ENCODE measurements at regions not wholly inside any gene's neighbourhood (a gene's known extent, or its start where the extent isn't known, plus 50 kb on each side); places are given as distances from the start of the nearest gene placed in this dataset.

- H3K27ac ChIP-seq (ENCODE audit: control insufficient read depth, insufficient read depth), result no peak overlapping the region
- no peak overlapping the region for H2AFZ ChIP-seq (ENCODE audit: control insufficient read depth, low read depth, low read length)
- RAD21 ChIA-PET (ENCODE audit: unreplicated experiment), result no interaction called here
- H3K9me3 ChIP-seq (replicated peaks; ENCODE audit: control insufficient read depth, insufficient read depth, low read length), result no peaks in the 10 kb centered on the region; the same call in 2 of the 3 replicates
- BruUV-seq (replicated peaks), result no TSS peak
- peak; percentile 11 for DNase-seq (ENCODE audit: low read depth, low spot score)
- intact Hi-C loops (cut with micrococcal nuclease; ENCODE audit: unreplicated experiment), result no loop called here
- peak; percentile 86 for ATAC-seq
- FAIRE-seq, result no peak
- no peaks in the 10 kb centered on the region for H3K79me2 ChIP-seq (ENCODE audit: control insufficient read depth, insufficient read depth, low read length)
- peaks cover 7% of the 10 kb centered on the region for H3K4me1 ChIP-seq (ENCODE audit: control insufficient read depth, insufficient read depth, low read length)
- no peaks in the 10 kb centered on the region for H3K27me3 ChIP-seq (replicated peaks in 1 of 2; ENCODE audit: control insufficient read depth in 2 of 2, insufficient read depth in 2 of 2, low read length in 1 of 2)
- no peak overlapping the region for H3K4me3 ChIP-seq
- SMC1A ChIA-PET (ENCODE audit: uncharacterized antibody, unreplicated experiment), result interaction anchor here (2.6 to 4.7 kb wide), 2 partner anchors 55 to 168 kb away, joined by 10 to 28 read pairs; no protein-coding TSS in a partner anchor
- no peaks in the 10 kb centered on the region for H3K36me3 ChIP-seq (ENCODE audit: control insufficient read depth in 2 of 2, insufficient read depth in 2 of 2, low read length in 1 of 2)
- no peak overlapping the region for H3K9ac ChIP-seq (ENCODE audit: control insufficient read depth, insufficient read depth, low read length)
- POLR2A ChIA-PET, result no interaction called here
- no peak overlapping the region for H3K4me2 ChIP-seq (ENCODE audit: control insufficient read depth, insufficient read depth)
- H4K20me1 ChIP-seq (ENCODE audit: control insufficient read depth, insufficient read depth), result no peaks in the 10 kb centered on the region
- in situ Hi-C loops (cut with MboI), result no loop called here
- CTCF ChIA-PET, result no interaction called here
- TF ChIP-seq RUNX3 (IDR thresholded peaks at IDR 0.05; ENCODE audit: low read length) (peak; percentile 96), IRF4 (IDR thresholded peaks at IDR 0.05; ENCODE audit: low read depth, low read length) (peak; percentile 84; the same call in 1 of the 2 replicates), CEBPB (IDR thresholded peaks at IDR 0.05; ENCODE audit: borderline replicate concordance in 1 of 2, low read depth in 2 of 2, low read length in 2 of 2) (no peak), ETV6 (conservative IDR thresholded peaks at IDR 0.05 in 1 of 2, IDR thresholded peaks at IDR 0.05 in 1 of 2; ENCODE audit: borderline replicate concordance in 1 of 2, low read depth in 1 of 2) (peak in 1 of 2 experiments; percentile 46; a peak in 2 of 4 replicates), EP300 (IDR thresholded peaks at IDR 0.05; ENCODE audit: borderline replicate concordance in 1 of 2, control insufficient read depth in 1 of 2, low read depth in 2 of 2, low read length in 2 of 2) (0 out of 4 replicates have a peak, but pooled peaks of 1 of the 2 experiments have one; percentile 18), BCL3 (IDR thresholded peaks at IDR 0.05; ENCODE audit: borderline replicate concordance, insufficient read depth, low read depth, low read length, poor library complexity, severe bottlenecking) (peak; percentile 80), USF2 (IDR thresholded peaks at IDR 0.05; ENCODE audit: borderline replicate concordance, low read depth, low read length) (no peak), EGR1 (IDR thresholded peaks at IDR 0.05; ENCODE audit: borderline replicate concordance in 1 of 2, low read depth in 2 of 2, low read length in 2 of 2) (peak in 1 of 2 experiments; percentile 72; a peak in 1 of 3 replicates), IKZF2 (IDR thresholded peaks at IDR 0.05) (peak; percentile 85 to 86), ZBED1 (IDR thresholded peaks at IDR 0.05; ENCODE audit: borderline replicate concordance) (peak; percentile 55; the same call in 1 of the 2 replicates), ASH2L (IDR thresholded peaks at IDR 0.05; ENCODE audit: borderline replicate concordance, low read depth) (no peak), DPF2 (IDR thresholded peaks at IDR 0.05) (peak; percentile 66; the same call in 1 of the 2 replicates), SRF (IDR thresholded peaks at IDR 0.05; ENCODE audit: low read depth in 2 of 2, low read length in 2 of 2) (peak in 1 of 2 experiments; percentile 42; a peak in 1 of 4 replicates), GABPA (IDR thresholded peaks at IDR 0.05; ENCODE audit: low read depth) (peak; percentile 60; the same call in 1 of the 2 replicates), JUNB (IDR thresholded peaks at IDR 0.05) (peak; percentile 81), SPI1 (IDR thresholded peaks at IDR 0.05; ENCODE audit: borderline replicate concordance, insufficient read depth, low read depth, low read length) (0 out of 2 replicates have a peak, but pooled peaks have one; percentile 30), ZBTB11 (CRISPR knock-in tag; IDR thresholded peaks at IDR 0.05) (no peak), CREB1 (IDR thresholded peaks at IDR 0.05; ENCODE audit: low read depth) (no peak), BCL11A (IDR thresholded peaks at IDR 0.05; ENCODE audit: low read depth, low read length) (peak; percentile 79; the same call in 1 of the 2 replicates)
Measured at GRCh38 chr12:40614923-40615322, 77.3 kb upstream of the CNTN1 start.

Data from GM12878 (cell line).